DND-41 (cell line): ENCODE measurements at regions not wholly inside any gene's neighbourhood (a gene's known extent, or its start where the extent isn't known, plus 50 kb on each side); places are given as distances from the start of the nearest gene placed in this dataset.

Experiments
- CTCF ChIP-seq: IDR thresholded peaks from 2 replicates; pipeline ENCODE4 v1.5.1; 2012; ENCODE audit warnings: borderline replicate concordance, low read length, moderate library complexity, mild to moderate bottlenecking; ENCODE audit not compliant: poor library complexity, severe bottlenecking; ENCODE audit errors: extremely low read depth
- EZH2 ChIP-seq: IDR thresholded peaks from 3 replicates; pipeline ENCODE4 v1.6.1; 2012; ENCODE audit warnings: borderline replicate concordance, low read depth, mild to moderate bottlenecking, moderate library complexity, low read length, inconsistent platforms; ENCODE audit not compliant: severe bottlenecking

GRCh38 chr11:24155792-24156191 is 341.1 kb upstream of the LUZP2 start:
- TF ChIP-seq CTCF (no peak), EZH2 (no peak)
